ENCODE measurements at regions not wholly inside any gene's neighbourhood (a gene's known extent, or its start where the extent isn't known, plus 50 kb on each side); places are given as distances from the start of the nearest gene placed in this dataset.

- no peaks in the 10 kb centered on the region for H3K27me3 ChIP-seq
- TF ChIP-seq CTCF (IDR thresholded peaks at IDR 0.05), result no peak
- H3K9me3 ChIP-seq, result no peaks in the 10 kb centered on the region
- peaks cover 0 to 24% of the 10 kb centered on the region in 2 donors for H3K4me1 ChIP-seq
- no peak overlapping the region for H3K27ac ChIP-seq
- no peak for DNase-seq (ENCODE audit: low spot score)
- H3K4me3 ChIP-seq, result no peak overlapping the region
- no peaks in the 10 kb centered on the region for H3K36me3 ChIP-seq
Measured at GRCh38 chr2:47277987-47278386, 91.1 kb upstream of the EPCAM start.

- H3K9me3 ChIP-seq, result no peaks in the 10 kb centered on the region
- no peaks in the 10 kb centered on the region for H3K27me3 ChIP-seq
- H3K4me3 ChIP-seq, result no peak overlapping the region
- no peaks in the 10 kb centered on the region for H3K36me3 ChIP-seq
- TF ChIP-seq CTCF (IDR thresholded peaks at IDR 0.05), result no peak
- H3K4me1 ChIP-seq, result peaks cover 0 to 32% of the 10 kb centered on the region in 2 donors
- DNase-seq (ENCODE audit: low spot score), result no peak
- no peak overlapping the region for H3K27ac ChIP-seq
Measured at GRCh38 chr2:47277187-47277586, 91.9 kb upstream of the EPCAM start.

DNA sequence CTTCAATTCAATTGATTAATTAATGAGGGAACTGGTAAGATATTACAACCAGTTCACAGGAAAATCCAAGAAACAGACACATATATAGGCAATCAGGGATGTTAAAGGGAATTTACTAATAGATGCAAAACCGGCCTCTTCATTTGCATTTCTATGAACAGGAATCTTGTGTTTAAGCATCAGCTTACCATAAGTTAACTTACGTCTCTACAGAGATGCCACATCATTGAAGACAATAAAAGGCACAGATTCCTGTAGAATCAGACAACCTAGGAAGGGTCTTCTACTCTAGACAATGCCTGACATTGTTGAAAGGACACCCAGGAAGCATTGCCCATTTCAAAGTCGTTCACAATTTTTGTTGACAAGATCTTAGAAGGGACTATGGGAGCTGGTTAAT lies 93.0 kb upstream of the EPCAM start:
- Histone ChIP-seq H3K9me3 (no peaks in the 10 kb centered on the region), H3K27ac (no peak overlapping the region), H3K4me1 (peaks cover 0 to 39% of the 10 kb centered on the region in 2 donors), H3K4me3 (no peak overlapping the region), H3K36me3 (no peaks in the 10 kb centered on the region), H3K27me3 (no peaks in the 10 kb centered on the region)
- TF ChIP-seq CTCF (IDR thresholded peaks at IDR 0.05), result no peak
- no peak for DNase-seq (ENCODE audit: low spot score)

GRCh38 chr2:47274054-47274782 lies 94.9 kb upstream of the EPCAM start:
- no peaks in the 10 kb centered on the region for H3K27me3 ChIP-seq
- H3K36me3 ChIP-seq, result no peaks in the 10 kb centered on the region
- no peak overlapping the region for H3K4me3 ChIP-seq
- peaks cover 0 to 44% of the 10 kb centered on the region in 2 donors for H3K4me1 ChIP-seq
- no peak for TF ChIP-seq CTCF (IDR thresholded peaks at IDR 0.05)
- H3K9me3 ChIP-seq, result no peaks in the 10 kb centered on the region
- no peak for DNase-seq (ENCODE audit: low spot score)
- H3K27ac ChIP-seq, result peak overlapping the region; percentile 75 to 77

DNA sequence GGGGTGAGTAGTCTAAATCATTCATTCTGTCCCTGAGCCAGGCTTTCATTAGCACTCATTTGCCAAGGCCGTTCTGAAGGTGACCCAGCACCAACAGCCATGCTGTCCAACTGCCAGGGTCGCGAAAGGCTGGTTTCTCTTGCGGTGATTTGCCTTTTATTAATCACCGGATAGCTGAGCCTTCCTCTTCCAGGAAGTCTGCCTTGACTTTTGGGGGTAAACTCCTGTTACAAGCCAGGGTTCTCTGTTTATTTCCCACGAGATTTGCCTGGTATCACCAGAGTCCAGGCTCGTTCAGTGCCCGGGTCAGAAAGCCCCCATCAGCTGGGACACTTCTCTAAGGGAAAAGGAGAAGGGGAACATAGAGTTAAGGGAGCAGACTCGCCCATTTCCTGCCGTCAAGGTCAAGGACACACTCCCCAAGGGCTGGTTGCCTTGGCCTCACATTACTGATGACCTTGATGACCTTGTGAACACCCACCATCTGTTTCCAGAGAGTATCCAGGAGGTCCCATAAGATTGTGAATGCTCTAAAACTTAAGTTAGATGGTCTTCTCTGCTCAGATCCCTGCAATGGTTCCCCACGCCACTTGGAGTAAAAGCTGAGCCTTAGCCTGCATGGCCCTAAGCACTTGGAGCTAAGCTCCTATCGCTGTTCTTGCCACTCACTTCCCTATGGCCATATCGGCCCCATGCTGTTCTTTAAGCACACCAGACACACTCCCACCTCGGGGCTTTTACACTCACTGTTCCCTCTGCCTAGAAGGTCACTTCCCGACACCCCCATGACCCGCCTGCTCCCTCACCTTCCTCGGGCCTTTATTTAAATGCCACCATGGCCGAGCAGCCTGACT lies 96.0 kb upstream of the EPCAM start:
- TF ChIP-seq CTCF (IDR thresholded peaks at IDR 0.05), result no peak
- Histone ChIP-seq H3K36me3 (no peaks in the 10 kb centered on the region), H3K4me1 (peaks cover 0 to 50% of the 10 kb centered on the region in 2 donors), H3K4me3 (peak overlapping the region; percentile 18 to 49), H3K27ac (peak overlapping the region; percentile 75 to 77), H3K9me3 (no peaks in the 10 kb centered on the region), H3K27me3 (no peaks in the 10 kb centered on the region)
- DNase-seq (ENCODE audit: low spot score), result no peak
